Muscle of back (tissue), 3 donors: ENCODE measurements at regions not wholly inside any gene's neighbourhood (a gene's known extent, or its start where the extent isn't known, plus 50 kb on each side); places are given as distances from the start of the nearest gene placed in this dataset.
"Not testable (repeated sequence)": the region's sequence is repeated elsewhere in the genome, so short reads cannot be mapped to it uniquely, and the experiment has no call there.

Experiments
- DNase-seq, 3 donors: peaks; one replicate each; pipeline versions ENCODE4 v3.0.0 to v3.0.0-alpha.2; 2013

DNA sequence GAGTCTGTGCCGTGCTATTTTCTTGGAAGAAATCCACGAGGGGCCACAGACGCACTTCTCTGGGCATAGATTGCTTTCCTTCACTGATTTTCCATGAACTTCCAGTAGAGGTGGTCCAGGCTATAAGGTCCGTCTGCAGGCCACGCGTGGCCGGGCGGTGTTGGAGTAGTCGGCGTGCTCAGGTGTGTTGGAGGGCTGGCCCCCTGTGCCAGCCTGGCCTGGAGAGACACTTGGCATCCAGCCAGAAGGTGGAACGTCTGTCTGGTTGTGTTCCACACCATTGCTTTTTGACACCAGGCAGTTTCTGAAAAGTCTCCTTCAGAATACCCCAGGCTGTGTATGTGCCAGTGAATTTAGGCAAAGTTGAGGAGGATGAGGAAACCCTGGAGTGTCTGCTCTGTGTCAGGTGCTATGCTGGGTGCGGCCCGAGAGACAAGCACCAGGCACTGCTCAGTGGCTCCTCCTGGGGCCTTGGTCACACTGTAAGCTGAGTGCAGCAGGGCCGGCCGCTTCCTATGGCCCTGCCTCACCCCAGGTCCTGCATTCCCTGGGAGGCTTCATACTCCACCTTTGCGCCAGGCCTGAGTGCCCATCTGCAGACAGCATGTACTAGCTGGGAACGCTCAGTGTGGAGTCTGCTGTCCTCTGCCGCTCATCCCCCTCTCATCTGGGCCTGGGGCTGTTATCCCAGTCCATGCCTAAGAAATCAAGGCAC lies 52.1 kb upstream of the TAMM41 start:
- no peak for DNase-seq

DNA sequence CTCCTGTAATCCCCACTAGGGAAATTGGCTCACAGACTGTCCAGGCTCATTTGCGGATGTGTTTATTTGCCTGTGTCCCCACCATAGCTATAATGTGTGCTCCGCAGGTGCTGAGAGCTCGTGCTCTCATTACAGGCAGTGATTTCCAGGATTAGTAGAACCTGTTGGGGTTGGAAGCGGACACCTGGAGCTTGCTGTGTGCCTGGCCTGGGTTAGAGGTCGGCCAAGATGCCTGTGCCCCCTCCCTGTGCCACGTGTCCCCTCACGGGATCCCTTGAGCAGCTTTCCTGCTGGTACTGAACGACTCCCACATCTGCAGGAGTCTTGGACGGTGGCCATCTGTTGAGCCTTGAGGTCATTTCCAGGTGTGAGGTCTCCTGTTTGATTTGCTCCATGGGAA lies 52.7 kb upstream of the TAMM41 start:
- DNase-seq: not testable (repeated sequence)

DNA sequence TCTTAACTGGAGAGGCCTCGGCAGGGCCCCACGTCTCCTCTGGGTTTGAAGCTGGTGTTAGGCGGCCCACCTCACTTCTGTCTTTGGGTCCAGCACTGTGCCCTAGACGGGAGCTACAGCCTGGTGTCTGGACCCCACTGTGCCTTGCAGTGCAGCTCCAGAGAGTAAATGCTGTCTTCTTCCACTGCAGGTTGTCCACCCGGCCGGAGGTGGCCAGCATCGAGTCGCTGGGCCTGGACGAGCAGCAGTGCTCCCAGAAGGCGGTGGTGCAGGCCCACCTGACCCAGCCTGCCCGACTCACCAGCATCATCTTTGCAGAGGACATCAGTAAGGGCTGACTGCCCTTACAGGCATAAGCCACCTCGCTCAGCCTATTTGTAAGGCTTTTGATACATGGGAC lies 53.1 kb upstream of the TAMM41 start:
- no peak for DNase-seq

DNA sequence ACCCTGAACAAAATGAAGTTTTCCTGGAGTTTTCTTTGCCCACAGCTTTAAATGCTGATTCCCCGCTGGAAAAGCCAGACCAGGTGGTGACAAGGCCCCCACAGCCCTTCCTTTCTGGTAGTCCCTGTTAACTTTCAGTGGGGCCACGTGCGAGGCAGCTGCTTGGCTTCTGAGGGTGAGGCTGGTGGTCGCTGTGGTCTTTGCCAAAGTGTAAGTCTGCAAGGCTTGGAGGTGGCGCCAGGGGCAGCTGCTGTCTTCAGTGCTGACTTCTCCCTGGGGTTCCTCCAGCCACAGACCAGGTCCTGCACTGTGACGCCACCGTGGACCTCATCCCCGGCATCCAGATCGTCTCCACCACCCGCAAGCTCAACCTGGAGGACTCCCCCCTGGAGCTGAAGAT lies 54.1 kb upstream of the TAMM41 start:
- DNase-seq: no peak

DNA sequence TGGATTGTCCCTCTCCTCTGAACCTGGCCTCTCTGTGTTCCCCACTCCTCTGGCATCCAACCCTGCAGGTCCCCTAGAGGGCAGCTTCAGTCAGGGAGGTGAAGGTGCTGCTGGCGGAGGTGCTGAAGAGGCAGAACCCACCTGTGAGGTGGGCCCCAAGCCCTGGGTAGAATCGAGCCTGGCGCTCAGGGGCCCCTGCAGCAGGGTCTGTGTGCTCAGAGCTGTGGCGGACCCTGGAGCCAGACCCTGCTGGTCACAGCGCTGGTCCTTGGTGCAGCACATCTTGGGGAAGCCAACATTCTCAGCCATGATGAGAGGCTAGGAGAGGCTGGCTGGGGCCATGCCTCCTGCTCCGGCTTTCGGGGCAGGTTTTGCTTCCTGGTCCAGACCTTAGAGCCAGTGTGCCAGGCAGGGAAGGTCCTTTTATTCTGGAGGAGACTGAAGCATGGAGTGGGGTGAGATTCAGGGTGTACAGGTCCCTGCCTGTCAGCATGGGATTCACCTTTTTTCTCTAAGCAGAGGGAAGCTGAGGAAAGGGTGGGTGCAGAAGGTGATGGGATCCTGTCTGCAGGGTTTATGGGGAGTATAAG lies 54.7 kb upstream of the TAMM41 start:
- no peak for DNase-seq

DNA sequence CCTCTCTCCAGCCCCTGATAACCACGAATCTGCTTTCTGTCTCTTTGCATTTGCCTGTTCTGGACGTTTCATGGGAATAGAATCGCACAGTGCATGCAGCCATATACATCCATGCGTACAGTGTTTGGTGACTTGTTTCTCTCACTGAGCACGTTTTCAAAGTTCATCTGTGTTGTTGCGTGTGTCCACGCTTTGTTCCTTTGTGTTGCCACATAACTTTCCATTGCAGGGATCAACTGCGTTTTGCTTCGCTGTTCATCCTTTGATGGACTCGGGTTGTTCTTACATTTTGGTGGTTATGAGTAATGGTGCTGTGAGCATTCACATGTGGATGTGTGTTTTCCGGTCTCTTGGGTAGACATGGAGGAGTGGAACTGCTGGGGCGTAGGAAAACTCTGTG lies 56.4 kb upstream of the TAMM41 start:
- no peak for DNase-seq

DNA sequence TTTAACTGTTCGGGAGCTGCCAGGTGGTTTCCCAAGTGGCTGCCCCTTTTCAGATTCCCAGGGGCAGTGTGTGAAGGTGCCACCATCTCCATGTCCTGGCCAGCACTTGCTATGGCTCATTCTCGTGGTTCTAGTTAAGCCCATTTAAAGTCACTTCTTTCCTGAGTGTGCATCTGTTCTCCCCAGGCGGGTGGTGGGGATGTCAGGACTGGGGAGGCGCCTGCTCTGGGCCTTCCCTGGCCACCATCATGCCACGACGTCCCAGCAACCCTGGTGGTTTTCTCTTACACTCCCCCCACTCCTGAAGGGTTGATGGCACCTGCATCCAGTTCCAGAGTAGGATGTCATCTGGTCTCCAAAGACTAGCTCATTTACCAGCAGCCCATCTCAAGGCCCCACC lies 56.8 kb upstream of the TAMM41 start:
- DNase-seq: no peak

DNA sequence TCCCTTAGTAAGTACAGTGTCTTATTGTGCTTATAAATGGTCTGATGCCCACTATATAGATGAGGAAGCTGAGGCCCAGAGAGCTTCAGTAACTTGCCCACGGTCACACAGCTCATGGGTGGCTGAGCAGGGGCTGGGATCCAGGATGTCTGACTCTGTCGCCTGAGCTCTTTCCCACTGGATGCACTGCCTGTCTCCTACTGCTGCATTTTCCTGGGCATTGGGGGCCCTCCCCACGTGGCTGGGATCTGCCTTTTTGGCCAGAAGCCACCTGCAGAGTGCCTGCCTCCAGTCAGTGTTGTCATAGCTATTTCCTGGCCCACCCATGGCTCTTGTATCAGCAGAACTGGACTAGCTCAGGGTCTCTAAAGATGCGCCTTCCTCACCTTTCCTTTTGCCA lies 57.5 kb upstream of the TAMM41 start:
- DNase-seq: no peak

DNA sequence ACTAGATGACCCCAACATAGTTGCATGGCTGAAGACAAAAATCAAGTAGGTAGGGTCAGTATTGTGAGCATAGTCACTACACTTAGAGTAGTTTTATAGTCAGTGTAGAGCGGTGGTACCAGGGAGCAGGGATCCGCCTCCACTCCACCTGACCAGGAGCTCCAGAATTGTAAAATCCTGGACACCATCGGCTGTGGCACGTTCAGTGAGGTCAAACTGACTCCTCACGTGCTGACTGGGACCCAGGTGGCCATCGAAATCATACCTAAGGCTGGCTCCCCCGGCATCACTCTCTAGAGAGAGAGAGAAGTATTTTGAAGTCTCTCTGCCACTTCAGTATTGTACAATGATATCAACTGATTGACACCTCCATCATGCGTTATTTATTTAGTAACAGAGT lies 59.7 kb upstream of the TAMM41 start:
- no peak for DNase-seq

DNA sequence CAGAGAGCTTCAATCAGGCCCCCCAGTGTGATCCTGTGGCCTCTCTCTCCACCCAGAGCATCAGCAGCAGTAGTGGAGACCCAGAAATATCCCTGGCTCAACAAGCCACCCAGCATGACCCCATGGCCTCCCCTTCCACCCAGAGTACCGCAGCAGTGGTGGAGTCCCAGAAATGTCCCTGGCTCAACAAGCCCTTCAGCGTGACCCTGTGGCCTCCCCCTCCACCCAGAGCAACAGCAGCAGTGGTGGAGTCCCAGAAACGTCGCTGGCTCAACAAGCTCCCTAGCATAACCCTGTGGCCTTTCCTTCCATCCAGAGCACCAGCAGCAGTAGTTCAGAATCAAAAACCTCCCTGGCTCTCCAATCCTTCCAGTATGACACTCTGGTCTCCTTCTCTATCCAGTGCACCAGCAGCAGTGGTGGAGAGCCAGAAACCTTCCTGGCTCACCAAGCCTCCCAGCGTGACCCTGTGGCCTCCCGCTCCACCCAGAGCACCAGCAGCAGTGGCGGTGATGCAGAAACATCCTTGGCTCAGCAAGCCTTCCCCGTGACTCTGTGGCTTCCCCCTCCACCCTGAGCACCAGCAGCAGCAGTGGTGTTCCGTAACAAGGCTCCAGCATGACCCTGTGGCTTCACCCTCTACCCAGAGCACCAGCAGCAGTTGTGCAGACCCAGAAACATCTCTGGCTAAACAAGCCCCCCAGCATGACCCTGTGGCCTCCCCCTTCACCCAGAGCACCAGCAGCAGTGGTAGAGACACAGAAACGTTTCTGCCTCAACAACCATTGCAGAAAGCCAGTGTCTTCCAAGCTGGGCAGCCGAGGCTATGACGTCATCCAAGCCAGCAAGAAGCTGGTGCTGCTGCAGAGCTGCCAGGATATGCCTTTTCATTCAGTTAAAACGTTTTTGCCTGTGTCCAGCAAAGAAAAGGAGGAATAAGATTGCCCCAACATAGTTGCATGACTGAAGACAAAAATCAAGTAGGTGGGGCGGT lies 61.3 kb upstream of the TAMM41 start:
- no peak for DNase-seq

DNA sequence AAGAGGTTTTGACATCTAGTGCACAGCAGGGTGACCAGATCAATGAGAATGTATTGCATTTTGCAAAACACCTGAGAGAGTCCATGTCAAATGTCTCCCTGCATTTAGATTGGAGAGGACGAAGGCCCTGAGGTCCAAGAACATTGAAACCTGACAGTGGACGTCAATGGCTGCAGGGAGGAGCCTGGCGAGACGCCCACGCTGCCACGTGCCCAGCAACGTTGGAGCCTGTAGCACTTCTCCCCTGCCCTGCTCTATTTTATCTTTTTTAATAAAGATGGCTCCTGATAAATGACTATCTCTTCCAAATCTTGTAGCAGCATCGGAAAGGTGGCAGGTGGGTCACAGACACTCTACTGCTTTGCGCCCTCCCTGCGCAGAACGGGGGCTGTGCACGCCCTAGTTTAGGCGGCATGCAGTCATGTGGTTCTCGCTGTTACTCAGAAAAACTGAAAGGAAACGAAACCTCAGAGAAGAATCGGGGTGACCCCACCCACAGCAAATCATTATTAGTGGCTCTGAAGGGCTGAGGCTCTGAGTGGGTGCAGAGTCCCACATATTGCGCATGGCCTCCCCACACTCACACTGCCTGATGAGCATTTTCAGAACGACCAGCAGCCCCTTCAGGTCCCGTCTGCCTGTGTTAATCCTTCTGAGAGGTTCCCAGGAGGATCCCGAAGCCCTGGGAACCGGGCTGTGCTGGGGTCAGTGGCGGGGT lies 62.5 kb upstream of the TAMM41 start:
- DNase-seq: no peak

DNA sequence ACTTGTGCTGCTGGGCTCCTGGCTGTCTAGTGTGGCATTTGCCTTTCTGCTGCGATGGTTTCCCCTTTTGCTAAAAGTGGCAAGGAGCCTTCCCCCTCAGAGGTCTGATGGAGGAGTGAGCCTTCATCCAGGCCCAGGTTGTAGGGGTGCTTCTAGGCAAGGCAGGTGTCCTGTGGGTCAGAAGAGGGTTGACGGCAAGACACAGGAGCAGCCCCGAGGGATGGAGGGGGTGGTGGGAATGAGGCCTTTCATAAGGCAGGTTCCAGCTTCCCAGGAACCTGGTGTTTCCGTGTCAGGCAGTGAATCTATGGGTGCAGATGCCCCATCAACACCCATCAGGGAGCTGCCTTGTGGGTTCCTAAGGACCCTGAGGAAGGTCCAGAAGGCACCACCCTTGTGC lies 63.0 kb upstream of the TAMM41 start:
- no peak for DNase-seq

DNA sequence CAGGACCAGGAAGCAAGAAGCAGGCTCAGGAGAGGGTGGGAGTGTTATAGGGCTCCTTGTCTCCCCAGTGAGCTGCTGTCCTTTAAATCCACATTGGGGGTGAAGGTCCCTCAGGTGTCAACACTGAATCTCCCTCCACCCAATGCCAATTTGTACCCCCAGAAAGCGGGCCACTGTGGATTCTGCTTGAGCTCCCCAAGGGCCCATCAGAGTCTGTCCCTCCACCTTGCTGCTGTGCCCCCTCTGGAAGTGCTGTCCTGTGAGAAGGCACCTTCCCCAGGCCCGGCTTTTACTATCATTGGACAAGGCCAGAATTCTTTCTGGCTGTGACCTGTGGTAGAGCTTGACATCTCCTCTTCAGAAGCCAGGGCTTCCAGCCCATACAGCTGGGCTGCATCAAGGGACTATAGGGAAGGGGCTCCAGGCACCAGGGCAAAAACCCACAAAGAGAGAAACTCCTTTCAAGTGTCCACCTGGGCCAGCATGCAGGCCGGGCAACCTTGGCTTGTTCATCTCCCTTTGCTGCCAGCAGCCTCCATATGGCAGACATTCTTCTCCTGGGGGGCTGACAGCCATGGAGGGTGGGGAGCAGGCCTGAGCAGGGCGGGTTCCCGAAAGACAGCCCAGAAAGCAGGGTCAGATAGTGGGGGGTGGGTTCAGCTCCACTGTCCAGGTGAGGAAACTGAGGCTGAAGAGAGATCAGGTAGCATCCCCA lies 63.7 kb upstream of the TAMM41 start:
- DNase-seq: not testable (repeated sequence)

DNA sequence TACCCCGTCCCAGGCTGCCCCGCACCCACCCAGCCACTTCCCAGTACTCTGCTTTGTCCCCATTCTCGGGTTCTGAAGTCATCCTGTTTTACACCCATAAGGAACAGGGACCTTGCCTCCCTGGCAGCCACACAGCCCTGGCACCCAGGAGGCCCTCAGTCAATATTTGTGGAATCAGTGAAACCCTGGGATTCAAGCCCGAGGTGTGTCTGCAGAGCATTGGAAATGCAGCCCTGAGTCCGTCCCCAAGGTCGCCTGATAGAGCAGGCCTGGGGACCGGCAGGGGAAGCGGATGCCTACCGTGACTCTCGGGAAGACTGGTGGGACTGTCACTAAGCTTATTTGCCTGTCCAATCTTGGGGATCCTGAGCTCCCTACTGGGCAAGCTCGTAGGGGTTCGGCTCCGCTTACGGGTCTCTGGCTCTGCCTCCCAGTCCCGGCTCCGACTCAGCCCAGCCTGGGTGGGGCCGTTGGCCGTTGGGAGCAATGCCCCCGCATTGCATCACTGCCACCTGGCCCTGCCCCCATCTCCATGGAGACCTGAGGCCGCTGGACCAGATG lies 64.4 kb upstream of the TAMM41 start:
- peak in 1 of 3 donors; percentile 10 for DNase-seq

DNA sequence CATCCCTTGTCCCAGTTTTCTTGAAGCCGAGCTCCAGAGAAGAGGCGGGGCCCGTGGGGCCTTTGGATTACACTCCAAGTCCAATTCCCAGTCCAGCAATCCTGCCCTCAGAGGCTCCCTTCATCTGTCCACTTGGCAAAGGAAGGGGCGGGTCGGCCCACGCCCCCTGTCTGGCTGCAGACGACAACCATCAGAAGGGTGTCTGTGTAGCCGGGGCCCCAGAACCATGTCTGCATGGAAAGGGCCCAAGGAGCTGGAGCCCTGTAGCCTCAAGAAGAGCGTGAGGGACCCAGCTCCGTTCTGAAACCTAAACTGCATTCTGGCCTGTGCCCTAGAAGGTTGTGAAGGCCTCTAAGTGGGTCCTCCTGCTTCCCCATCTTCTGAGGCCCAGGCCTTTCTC lies 65.2 kb upstream of the TAMM41 start:
- not testable (repeated sequence) for DNase-seq

DNA sequence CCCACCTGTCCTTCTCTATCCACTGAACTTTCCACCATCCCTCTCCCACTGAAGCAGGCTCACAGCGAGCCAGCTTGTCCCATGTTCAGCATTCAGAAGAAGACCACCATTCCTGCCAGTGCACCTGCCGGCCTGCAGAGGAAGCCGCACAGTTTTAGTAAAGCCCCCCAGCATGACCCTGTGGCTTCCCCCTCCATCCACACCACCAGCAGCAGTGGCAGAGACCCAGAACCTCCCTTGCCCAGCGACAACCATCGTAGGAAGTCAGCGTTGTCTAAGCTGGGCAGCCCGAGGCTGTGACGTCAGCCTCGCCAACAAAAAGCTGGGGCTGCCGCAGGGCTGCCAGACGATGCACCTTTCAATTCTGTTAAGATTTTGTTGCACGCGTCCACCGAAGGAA lies 66.6 kb upstream of the TAMM41 start:
- DNase-seq: no peak

DNA sequence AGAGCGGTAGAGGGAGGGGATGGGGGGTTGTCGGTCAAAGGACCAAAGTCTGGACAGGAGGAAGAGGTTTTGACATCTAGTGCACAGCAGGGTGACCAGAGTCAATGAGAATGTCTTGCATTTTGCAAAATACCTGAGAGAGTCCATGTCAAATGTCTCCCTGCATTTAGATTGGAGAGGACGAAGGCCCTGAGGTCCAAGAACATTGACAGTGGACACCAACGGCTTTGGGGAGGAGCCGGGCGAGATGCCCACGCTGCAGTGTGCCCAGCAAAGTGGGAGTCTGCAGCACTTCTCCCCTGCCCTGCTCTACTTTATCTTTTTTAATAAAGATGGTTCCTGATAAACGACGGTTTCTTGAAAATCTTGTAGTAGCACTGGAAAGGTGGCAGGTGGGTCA lies 67.4 kb upstream of the TAMM41 start:
- DNase-seq: no peak

DNA sequence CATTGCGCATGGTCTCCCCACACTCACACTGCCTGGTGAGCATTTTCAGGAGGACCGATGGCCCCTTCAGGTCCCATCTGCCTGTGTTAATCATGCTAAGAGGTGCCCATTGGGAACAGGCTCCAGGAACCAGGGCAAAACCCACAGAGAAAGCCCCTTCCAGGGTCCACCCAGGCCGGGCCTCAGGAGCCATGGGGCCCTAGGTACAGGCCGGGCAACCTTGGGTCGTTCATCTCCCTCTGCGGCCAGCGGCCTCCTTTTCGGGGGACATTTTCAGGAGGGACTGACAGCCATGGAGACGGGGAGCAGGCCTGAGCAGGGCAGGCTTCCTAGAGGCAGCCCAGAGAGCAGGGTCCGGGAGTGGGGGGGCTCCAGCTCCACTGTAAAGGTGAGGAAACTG lies 68.0 kb upstream of the TAMM41 start:
- DNase-seq: no peak

DNA sequence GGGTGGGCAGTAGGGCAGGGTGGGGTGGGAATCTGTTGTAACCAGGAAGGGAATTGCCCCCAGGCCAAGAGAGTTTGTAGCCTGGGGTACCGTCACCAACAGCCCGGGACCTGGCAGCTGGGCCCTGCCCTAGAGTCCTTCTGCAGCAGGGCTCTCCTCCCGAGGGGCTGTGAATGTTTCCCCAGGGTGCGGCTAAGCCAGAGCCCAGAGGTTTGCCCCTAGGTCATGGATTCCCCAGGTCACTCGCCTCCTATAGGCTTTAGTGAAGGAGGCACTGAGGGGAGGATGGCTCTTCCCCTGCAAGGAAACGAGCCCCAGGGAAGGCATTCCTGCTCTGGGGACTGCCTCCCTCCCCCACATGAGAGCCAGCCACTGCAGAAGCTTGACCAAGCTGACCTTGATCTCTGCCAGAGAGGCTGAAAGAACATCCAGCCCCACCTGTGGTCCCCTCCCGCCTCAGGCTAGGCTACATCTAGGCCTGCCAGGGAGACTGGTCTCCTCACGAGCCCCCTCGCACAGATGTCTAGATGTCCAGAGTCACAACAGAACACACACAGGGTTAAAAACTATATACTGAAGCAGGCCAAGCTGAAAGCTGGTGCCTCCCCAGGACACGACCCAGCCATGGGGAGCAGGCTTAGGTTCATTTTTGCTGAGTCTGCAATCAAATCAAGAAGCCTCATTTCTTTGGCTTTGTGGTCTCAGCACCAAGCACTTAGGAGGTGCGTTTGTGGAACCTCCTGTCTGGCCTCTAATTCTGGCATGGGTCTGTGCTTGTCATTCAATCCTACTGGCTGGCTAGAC lies 69.1 kb upstream of the TAMM41 start:
- no peak for DNase-seq

DNA sequence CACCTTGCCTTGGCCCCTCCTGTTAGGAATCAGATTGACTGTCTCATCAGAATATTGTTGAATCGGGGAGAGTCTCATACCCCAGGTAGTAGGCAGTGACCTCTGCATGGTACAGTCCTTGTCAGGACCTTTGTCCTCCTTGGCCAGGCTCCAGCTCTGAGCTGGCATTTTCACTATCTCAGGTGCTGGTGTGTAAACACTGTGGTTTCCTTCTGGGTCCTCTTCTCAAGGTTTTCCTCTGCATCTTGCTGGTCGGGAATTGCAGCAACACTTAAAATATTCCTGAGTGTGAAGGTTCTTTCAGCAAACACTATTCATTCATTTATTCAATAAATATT lies 69.7 kb upstream of the TAMM41 start:
- not testable (repeated sequence) for DNase-seq
